HL-60 (cell line): ENCODE measurements at regions not wholly inside any gene's neighbourhood (a gene's known extent, or its start where the extent isn't known, plus 50 kb on each side); places are given as distances from the start of the nearest gene placed in this dataset.

Experiments
- CTCF ChIP-seq: IDR thresholded peaks from one replicate; pipeline ENCODE4 v1.5.1; 2011; ENCODE audit warnings: low read length, control low read depth, inconsistent platforms; ENCODE audit not compliant: insufficient read depth
- GABPA ChIP-seq: IDR thresholded peaks from 2 replicates; pipeline ENCODE4 v1.6.1; 2012; ENCODE audit warnings: low read depth
- POLR2AphosphoS5 ChIP-seq: IDR thresholded peaks from 2 replicates; pipeline ENCODE4 v1.6.1; 2012; ENCODE audit warnings: low read depth
- REST ChIP-seq: IDR thresholded peaks from 2 replicates; pipeline ENCODE4 v1.6.1; 2012; ENCODE audit warnings: low read depth; ENCODE audit not compliant: insufficient replicate concordance
- SPI1 ChIP-seq: IDR thresholded peaks from 2 replicates; pipeline ENCODE4 v1.6.1; 2012; ENCODE audit warnings: low read depth, mild to moderate bottlenecking, borderline replicate concordance

- TF ChIP-seq CTCF (no peak), POLR2AphosphoS5 (no peak), REST (no peak), SPI1 (no peak), GABPA (no peak)
These were observed 181.3 kb downstream of the THBS2 start for GRCh38 chr6:169072127-169073042.
